ENCODE measurements at regions not wholly inside any gene's neighbourhood (a gene's known extent, or its start where the extent isn't known, plus 50 kb on each side); places are given as distances from the start of the nearest gene placed in this dataset.

GRCh38 chr18:44569391-44570055 lies 111.2 kb upstream of the SETBP1 start:
- no peak for DNase-seq

- DNase-seq = no peak
Measured at GRCh38 chr18:44579028-44579702, 101.5 kb upstream of the SETBP1 start.

GRCh38 chr18:44579745-44580144 lies 100.9 kb upstream of the SETBP1 start:
- DNase-seq = no peak

GRCh38 chr18:44580159-44580558 lies 100.5 kb upstream of the SETBP1 start:
- DNase-seq = no peak

GRCh38 chr18:44580782-44581181 lies 99.9 kb upstream of the SETBP1 start:
- peak; percentile 6 for DNase-seq

- DNase-seq = no peak
Measured at GRCh38 chr18:44582456-44582855, 98.2 kb upstream of the SETBP1 start.

GRCh38 chr18:44584900-44585299 lies 95.8 kb upstream of the SETBP1 start:
- no peak for DNase-seq

- no peak for DNase-seq
Measured at GRCh38 chr18:44586782-44587524, 93.7 kb upstream of the SETBP1 start.

GRCh38 chr18:44588508-44588907 lies 92.2 kb upstream of the SETBP1 start:
- DNase-seq = no peak

GRCh38 chr18:44589693-44590355 lies 90.9 kb upstream of the SETBP1 start:
- DNase-seq = no peak

GRCh38 chr18:44590956-44591670 lies 89.6 kb upstream of the SETBP1 start:
- no peak for DNase-seq

- DNase-seq = no peak
Measured at GRCh38 chr18:44592639-44593038, 88.0 kb upstream of the SETBP1 start.

GRCh38 chr18:44594799-44595467 lies 85.8 kb upstream of the SETBP1 start:
- no peak for DNase-seq

- no peak for DNase-seq
Measured at GRCh38 chr18:44597797-44598196, 82.9 kb upstream of the SETBP1 start.

- DNase-seq = no peak
Measured at GRCh38 chr18:44598514-44598913, 82.2 kb upstream of the SETBP1 start.

- DNase-seq = no peak
Measured at GRCh38 chr18:44599412-44599811, 81.3 kb upstream of the SETBP1 start.

- no peak for DNase-seq
Measured at GRCh38 chr18:44601447-44601846, 79.2 kb upstream of the SETBP1 start.

GRCh38 chr18:44602380-44602779 lies 78.3 kb upstream of the SETBP1 start:
- no peak for DNase-seq

GRCh38 chr18:44602845-44603244 lies 77.8 kb upstream of the SETBP1 start:
- DNase-seq = no peak

- DNase-seq = no peak
Measured at GRCh38 chr18:44609181-44609941, 71.3 kb upstream of the SETBP1 start.

- no peak for DNase-seq
Measured at GRCh38 chr18:44620812-44621211, 59.9 kb upstream of the SETBP1 start.
